NCI-H2029 (cell line): ENCODE measurements at regions not wholly inside any gene's neighbourhood (a gene's known extent, or its start where the extent isn't known, plus 50 kb on each side); places are given as distances from the start of the nearest gene placed in this dataset.

Experiments used
- DNase-seq: peaks from one replicate; lab custom pipeline; 2025; lab: John Stamatoyannopoulos, UW

GRCh38 chr17:55634702-55635101 is 88.0 kb downstream of the TMEM100 start:
- DNase-seq = no peak

GRCh38 chr17:55632893-55633292 is 89.8 kb downstream of the TMEM100 start:
- DNase-seq = no peak

GRCh38 chr17:55632236-55632635 is 90.4 kb downstream of the TMEM100 start:
- DNase-seq = no peak

GRCh38 chr17:55629995-55630394 is 92.7 kb downstream of the TMEM100 start:
- no peak for DNase-seq

- DNase-seq = no peak
These were observed 97.1 kb downstream of the TMEM100 start for GRCh38 chr17:55625521-55625920.

GRCh38 chr17:55624772-55625433 is 97.8 kb downstream of the TMEM100 start:
- DNase-seq = no peak

- no peak for DNase-seq
These were observed 100.1 kb downstream of the TMEM100 start for GRCh38 chr17:55622547-55622946.

- no peak for DNase-seq
These were observed 101.7 kb downstream of the TMEM100 start for GRCh38 chr17:55620945-55621344.

GRCh38 chr17:55620023-55620422 is 102.6 kb downstream of the TMEM100 start:
- DNase-seq = no peak

- no peak for DNase-seq
These were observed 105.2 kb downstream of the TMEM100 start for GRCh38 chr17:55617441-55617840.

GRCh38 chr17:55614061-55614460 is 102.8 kb upstream of the SMIM36 start:
- DNase-seq = no peak

GRCh38 chr17:55612691-55613141 is 101.5 kb upstream of the SMIM36 start:
- no peak for DNase-seq

- DNase-seq = peak; percentile 93
These were observed 96.6 kb upstream of the SMIM36 start for GRCh38 chr17:55607731-55608341.

GRCh38 chr17:55606488-55606815 is 95.2 kb upstream of the SMIM36 start:
- DNase-seq = peak; percentile 41

GRCh38 chr17:55605705-55606487 is 94.6 kb upstream of the SMIM36 start:
- DNase-seq = no peak

GRCh38 chr17:55601874-55602364 is 90.7 kb upstream of the SMIM36 start:
- DNase-seq = no peak

- no peak for DNase-seq
These were observed 87.2 kb upstream of the SMIM36 start for GRCh38 chr17:55598495-55598894.

- DNase-seq = no peak
These were observed 77.4 kb upstream of the SMIM36 start for GRCh38 chr17:55588446-55589242.

- DNase-seq = no peak
These were observed 76.4 kb upstream of the SMIM36 start for GRCh38 chr17:55587608-55588139.

- DNase-seq = no peak
These were observed 74.4 kb upstream of the SMIM36 start for GRCh38 chr17:55585629-55586028.

- DNase-seq = no peak
These were observed 73.6 kb upstream of the SMIM36 start for GRCh38 chr17:55584861-55585260.
